Coronary artery (tissue), 2 donors: ENCODE measurements at regions not wholly inside any gene's neighbourhood (a gene's known extent, or its start where the extent isn't known, plus 50 kb on each side); places are given as distances from the start of the nearest gene placed in this dataset.
"Not testable (repeated sequence)": the region's sequence is repeated elsewhere in the genome, so short reads cannot be mapped to it uniquely, and the experiment has no call there.

Source experiments
- DNase-seq: peaks from one replicate; pipeline ENCODE4 v3.0.0-alpha.2; 2017; ENCODE audit warnings: low spot score
- H3K27ac ChIP-seq, 2 donors: fragments of 200-600 bp; sonication (generic); one replicate each; pipeline ENCODE4 v1.5.1; 2016 to 2019
- H3K4me3 ChIP-seq: fragments of 200-600 bp; sonication (generic); 2 replicates; pipeline ENCODE4 v1.5.1; 2016; ENCODE audit warnings: mild to moderate bottlenecking, moderate library complexity
- CTCF ChIP-seq: fragments of 200-600 bp; sonication (generic); IDR thresholded peaks from one replicate; pipeline ENCODE4 v1.5.1; 2019; ENCODE audit warnings: antibody characterized with exemption

GRCh38 chr3:152910211-152910610 is 75.3 kb downstream of the P2RY1 start:
- no peak for DNase-seq
- H3K4me3 ChIP-seq: no peak overlapping the region
- no peak for TF ChIP-seq CTCF
- no peak overlapping the region for H3K27ac ChIP-seq

- no peak overlapping the region for H3K27ac ChIP-seq
- H3K4me3 ChIP-seq: no peak overlapping the region
- TF ChIP-seq CTCF: no peak
- no peak for DNase-seq
Measured at GRCh38 chr3:152910966-152911365, 76.0 kb downstream of the P2RY1 start.

- H3K4me3 ChIP-seq, H3K27ac ChIP-seq, DNase-seq: not testable (repeated sequence)
Measured at GRCh38 chr3:152914743-152915142, 79.8 kb downstream of the P2RY1 start.

- TF ChIP-seq CTCF: no peak
- Histone ChIP-seq H3K27ac (no peak overlapping the region), H3K4me3 (no peak overlapping the region)
- DNase-seq: no peak
Measured at GRCh38 chr3:152915695-152916094, 80.8 kb downstream of the P2RY1 start.

GRCh38 chr3:152916753-152917279 is 81.9 kb downstream of the P2RY1 start:
- Histone ChIP-seq H3K4me3 (no peak overlapping the region), H3K27ac (no peak overlapping the region)
- TF ChIP-seq CTCF: no peak

GRCh38 chr3:152921351-152921750 is 86.4 kb downstream of the P2RY1 start:
- Histone ChIP-seq H3K4me3 (no peak overlapping the region), H3K27ac (no peak overlapping the region)
- no peak for DNase-seq
- TF ChIP-seq CTCF: no peak

More at GRCh38 chr3:152916753-152917279, 81.9 kb downstream of the P2RY1 start:
- DNase-seq: no peak

- TF ChIP-seq CTCF: no peak
- no peak for DNase-seq
Measured at GRCh38 chr3:152922554-152922953, 87.6 kb downstream of the P2RY1 start.

GRCh38 chr3:152927131-152927530 is 92.2 kb downstream of the P2RY1 start:
- TF ChIP-seq CTCF: no peak
- no peak overlapping the region for H3K27ac ChIP-seq
- H3K4me3 ChIP-seq: no peak overlapping the region
- DNase-seq: no peak

More at GRCh38 chr3:152922554-152922953, 87.6 kb downstream of the P2RY1 start:
- Histone ChIP-seq H3K27ac (no peak overlapping the region), H3K4me3 (no peak overlapping the region)
